Osteoblast (primary cell): ENCODE measurements at regions not wholly inside any gene's neighbourhood (a gene's known extent, or its start where the extent isn't known, plus 50 kb on each side); places are given as distances from the start of the nearest gene placed in this dataset.

ENCODE experiments used
- DNase-seq: peaks from one replicate; pipeline ENCODE4 v3.0.0; 2011; ENCODE audit warnings: low spot score, mixed read lengths; ENCODE audit not compliant: insufficient read length; ENCODE audit errors: missing footprints
- H2AFZ ChIP-seq: 2 replicates; pipeline ENCODE4 v1.6.0; 2011; ENCODE audit warnings: mild to moderate bottlenecking, low read length
- H3K27ac ChIP-seq: 2 replicates; pipeline ENCODE4 v1.5.1; 2011; ENCODE audit warnings: mild to moderate bottlenecking, low read depth, low read length, moderate library complexity
- H3K27me3 ChIP-seq: 2 replicates; pipeline ENCODE4 v1.6.0; 2012; ENCODE audit warnings: mild to moderate bottlenecking, control low read depth, inconsistent platforms, low read length, moderate library complexity; ENCODE audit not compliant: insufficient read depth
- H3K36me3 ChIP-seq: 2 replicates; pipeline ENCODE4 v1.5.1; 2011; ENCODE audit warnings: mild to moderate bottlenecking, low read length, control low read depth, moderate library complexity; ENCODE audit not compliant: insufficient read depth
- H3K4me1 ChIP-seq: 2 replicates; pipeline ENCODE4 v1.5.1; 2011; ENCODE audit warnings: mild to moderate bottlenecking, low read length, control low read depth, moderate library complexity; ENCODE audit not compliant: insufficient read depth
- H3K4me2 ChIP-seq: 2 replicates; pipeline ENCODE4 v1.6.0; 2011; ENCODE audit warnings: mild to moderate bottlenecking, low read length; ENCODE audit not compliant: insufficient read depth
- H3K4me3 ChIP-seq: fragments of 200-600 bp; sonication (generic); 3 replicates; pipeline ENCODE4 v1.5.1; 2012; ENCODE audit warnings: mild to moderate bottlenecking, low read length, inconsistent platforms; ENCODE audit not compliant: insufficient read depth
- H3K79me2 ChIP-seq: 2 replicates; pipeline ENCODE4 v1.6.0; 2012; ENCODE audit warnings: mild to moderate bottlenecking, low read length, control low read depth, inconsistent platforms; ENCODE audit not compliant: insufficient read depth
- H3K9me3 ChIP-seq: 2 replicates; pipeline ENCODE4 v1.5.1; 2011; ENCODE audit warnings: low read depth, low read length, control low read depth
- H4K20me1 ChIP-seq: 2 replicates; pipeline ENCODE4 v1.6.0; 2012; ENCODE audit warnings: mild to moderate bottlenecking, low read length, control low read depth; ENCODE audit not compliant: insufficient read depth
- small RNA-seq: library from RNA; depleted of rRNA; stranded (forward); fragments of <200 nt; gene quantifications from one replicate; pipeline ENCODE3, GENCODE V24; 2012
- TF ChIP-seq, protein P1 (sequence below): IDR thresholded peaks from 2 replicates; pipeline ENCODE4 v1.5.1; 2011; ENCODE audit warnings: mild to moderate bottlenecking, low read depth, low read length, moderate library complexity; ENCODE audit errors: extremely low read depth

GRCh38 chr7:98795741-98796493, 73.9 kb downstream of the TMEM130 start:
- no peak overlapping the region for H2AFZ ChIP-seq
- H3K4me1 ChIP-seq, result no peaks in the 10 kb centered on the region
- no peak overlapping the region for H3K4me3 ChIP-seq
- no peak overlapping the region for H3K4me2 ChIP-seq
- peaks cover 11% of the 10 kb centered on the region for H3K27me3 ChIP-seq
- H3K36me3 ChIP-seq, result no peaks in the 10 kb centered on the region
- DNase-seq, result no peak
- no peak overlapping the region for H3K27ac ChIP-seq
- H4K20me1 ChIP-seq, result no peaks in the 10 kb centered on the region
- H3K79me2 ChIP-seq, result no peaks in the 10 kb centered on the region
- H3K9me3 ChIP-seq, result peaks cover 3% of the 10 kb centered on the region
- TF ChIP-seq, protein P1, sequence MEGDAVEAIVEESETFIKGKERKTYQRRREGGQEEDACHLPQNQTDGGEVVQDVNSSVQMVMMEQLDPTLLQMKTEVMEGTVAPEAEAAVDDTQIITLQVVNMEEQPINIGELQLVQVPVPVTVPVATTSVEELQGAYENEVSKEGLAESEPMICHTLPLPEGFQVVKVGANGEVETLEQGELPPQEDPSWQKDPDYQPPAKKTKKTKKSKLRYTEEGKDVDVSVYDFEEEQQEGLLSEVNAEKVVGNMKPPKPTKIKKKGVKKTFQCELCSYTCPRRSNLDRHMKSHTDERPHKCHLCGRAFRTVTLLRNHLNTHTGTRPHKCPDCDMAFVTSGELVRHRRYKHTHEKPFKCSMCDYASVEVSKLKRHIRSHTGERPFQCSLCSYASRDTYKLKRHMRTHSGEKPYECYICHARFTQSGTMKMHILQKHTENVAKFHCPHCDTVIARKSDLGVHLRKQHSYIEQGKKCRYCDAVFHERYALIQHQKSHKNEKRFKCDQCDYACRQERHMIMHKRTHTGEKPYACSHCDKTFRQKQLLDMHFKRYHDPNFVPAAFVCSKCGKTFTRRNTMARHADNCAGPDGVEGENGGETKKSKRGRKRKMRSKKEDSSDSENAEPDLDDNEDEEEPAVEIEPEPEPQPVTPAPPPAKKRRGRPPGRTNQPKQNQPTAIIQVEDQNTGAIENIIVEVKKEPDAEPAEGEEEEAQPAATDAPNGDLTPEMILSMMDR, result no peak

Small RNAs in the stretch of these regions (small RNA-seq; reads per million reads assigned to genes)
- 0.30 reads per million for gene RNU6-393P
